Neuron (in vitro differentiated cells): ENCODE measurements at regions not wholly inside any gene's neighbourhood (a gene's known extent, or its start where the extent isn't known, plus 50 kb on each side); places are given as distances from the start of the nearest gene placed in this dataset.
"Not testable (repeated sequence)": the region's sequence is repeated elsewhere in the genome, so short reads cannot be mapped to it uniquely, and the experiment has no call there.

Experiments
- H2AFZ ChIP-seq: one replicate; pipeline ENCODE4 v1.6.1; 2013; ENCODE audit warnings: low read depth, mild to moderate bottlenecking, inconsistent platforms, low read length, moderate library complexity
- H3K27me3 ChIP-seq: one replicate; pipeline ENCODE4 v1.6.1; 2013; ENCODE audit warnings: low read length; ENCODE audit not compliant: insufficient read depth
- H3K36me3 ChIP-seq: one replicate; pipeline ENCODE4 v1.6.1; 2013; ENCODE audit warnings: low read length; ENCODE audit not compliant: insufficient read depth
- H3K4me1 ChIP-seq: one replicate; pipeline ENCODE4 v1.6.1; 2013; ENCODE audit warnings: low read length; ENCODE audit not compliant: insufficient read depth
- H3K4me3 ChIP-seq: 2 replicates; pipeline ENCODE4 v1.5.1; 2013; ENCODE audit warnings: mild to moderate bottlenecking, low read length, moderate library complexity
- H3K9me3 ChIP-seq: one replicate; pipeline ENCODE4 v1.6.1; 2013; ENCODE audit warnings: low read length

DNA sequence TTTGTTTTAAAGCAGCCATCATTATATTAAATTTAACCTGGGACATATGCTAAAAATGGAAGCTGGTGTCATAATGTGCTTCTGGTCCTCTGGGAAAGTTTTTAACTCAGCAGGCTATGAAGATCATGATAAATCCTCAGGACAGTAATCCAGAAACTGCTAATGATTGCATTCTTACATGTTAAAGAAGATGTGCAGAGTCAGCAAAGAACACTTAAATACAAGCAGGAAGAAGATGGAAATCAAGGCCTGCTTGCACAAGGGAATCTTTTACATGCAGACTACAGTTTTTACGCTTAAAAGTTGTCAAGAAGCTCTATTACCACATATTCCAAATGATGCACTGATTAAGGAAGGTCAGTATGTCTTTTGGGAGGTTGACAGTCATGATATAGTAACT, 246.0 kb upstream of the PTPRD start:
- H3K4me3 ChIP-seq, result no peak overlapping the region
- no peaks in the 10 kb centered on the region for H3K36me3 ChIP-seq
- H3K4me1 ChIP-seq, result no peaks in the 10 kb centered on the region
- H2AFZ ChIP-seq, result no peak overlapping the region
- no peaks in the 10 kb centered on the region for H3K9me3 ChIP-seq
- no peaks in the 10 kb centered on the region for H3K27me3 ChIP-seq

DNA sequence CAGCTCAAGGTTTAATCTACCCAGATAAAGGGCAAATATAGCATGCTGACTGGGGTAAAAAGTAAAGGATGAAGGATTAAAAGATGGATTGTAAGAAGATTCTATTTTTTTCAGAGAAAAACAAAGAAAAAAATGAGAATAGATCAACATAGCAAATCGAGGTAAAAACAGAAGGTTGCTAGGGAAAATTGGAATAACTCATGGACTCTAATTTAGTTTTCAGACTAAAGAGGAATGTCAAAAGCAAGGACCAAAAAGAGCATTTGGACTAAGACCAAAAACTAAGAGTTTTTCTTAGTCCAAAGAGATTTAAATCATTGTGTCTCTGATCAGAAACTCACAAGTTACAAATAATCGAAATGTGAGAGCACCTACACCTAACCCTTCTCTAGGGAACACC, 250.7 kb upstream of the PTPRD start:
- no peaks in the 10 kb centered on the region for H3K9me3 ChIP-seq
- H3K27me3 ChIP-seq, result no peaks in the 10 kb centered on the region

DNA sequence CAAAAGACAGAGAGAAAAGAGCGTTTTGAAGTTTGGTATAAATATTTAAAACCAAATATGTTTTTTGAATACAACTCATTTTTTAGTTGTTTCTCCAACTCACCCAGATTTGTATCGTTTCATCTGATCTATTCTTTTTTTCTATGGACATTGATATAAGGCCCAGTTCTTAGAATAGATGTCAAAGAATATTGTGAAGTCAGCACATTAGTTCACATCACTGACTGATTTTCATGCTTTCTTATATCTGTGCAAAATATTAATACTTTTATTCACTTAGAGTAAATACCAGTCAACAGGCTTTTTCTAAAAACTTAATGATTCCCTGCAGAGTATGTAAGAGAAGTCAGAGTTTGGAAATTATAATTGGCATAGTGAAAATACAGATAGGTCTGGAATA, 254.4 kb upstream of the PTPRD start:
- no peak overlapping the region for H2AFZ ChIP-seq
- no peaks in the 10 kb centered on the region for H3K36me3 ChIP-seq
- no peaks in the 10 kb centered on the region for H3K9me3 ChIP-seq
- no peaks in the 10 kb centered on the region for H3K4me1 ChIP-seq
- no peak overlapping the region for H3K4me3 ChIP-seq
- no peaks in the 10 kb centered on the region for H3K27me3 ChIP-seq

More for the DNA sequence above, 250.7 kb upstream of the PTPRD start:
- Histone ChIP-seq H3K36me3 (no peaks in the 10 kb centered on the region), H2AFZ (no peak overlapping the region), H3K4me1 (no peaks in the 10 kb centered on the region), H3K4me3 (no peak overlapping the region)

DNA sequence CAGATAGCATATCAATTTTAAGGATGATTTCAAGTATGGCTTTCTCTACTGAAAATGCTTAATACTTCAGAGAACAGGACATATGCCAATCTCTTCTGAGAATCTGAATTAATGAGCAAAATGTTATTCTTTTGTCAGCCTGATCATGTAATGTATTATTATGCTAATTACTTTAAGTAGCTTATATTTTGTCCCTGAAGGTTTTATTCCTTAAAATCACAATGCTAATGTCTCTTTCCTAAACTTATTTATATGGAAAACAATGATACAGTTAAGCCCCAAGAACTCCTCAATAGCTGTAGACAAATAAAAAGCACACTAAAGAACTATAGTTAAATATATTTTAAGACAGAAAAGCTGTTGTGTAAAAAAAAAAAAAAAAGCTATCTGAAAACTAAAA, 256.9 kb upstream of the PTPRD start:
- Histone ChIP-seq H3K27me3 (no peaks in the 10 kb centered on the region), H2AFZ (no peak overlapping the region), H3K4me3 (no peak overlapping the region), H3K9me3 (no peaks in the 10 kb centered on the region), H3K36me3 (no peaks in the 10 kb centered on the region), H3K4me1 (no peaks in the 10 kb centered on the region)

- Histone ChIP-seq H3K9me3 (no peaks in the 10 kb centered on the region), H3K27me3 (no peaks in the 10 kb centered on the region), H3K4me3 (no peak overlapping the region), H3K4me1 (no peaks in the 10 kb centered on the region), H2AFZ (no peak overlapping the region), H3K36me3 (no peaks in the 10 kb centered on the region)
Observed at GRCh38 chr9:10873999-10874398, 261.2 kb upstream of the PTPRD start.

- no peak overlapping the region for H3K4me3 ChIP-seq
- H3K27me3 ChIP-seq, result no peaks in the 10 kb centered on the region
- H2AFZ ChIP-seq, result no peak overlapping the region
- H3K9me3 ChIP-seq, result no peaks in the 10 kb centered on the region
- H3K4me1 ChIP-seq, result no peaks in the 10 kb centered on the region
- no peaks in the 10 kb centered on the region for H3K36me3 ChIP-seq
Observed at GRCh38 chr9:10875752-10876151, 262.9 kb upstream of the PTPRD start.

GRCh38 chr9:10876333-10876732, 263.5 kb upstream of the PTPRD start:
- Histone ChIP-seq H3K9me3 (no peaks in the 10 kb centered on the region), H2AFZ (no peak overlapping the region), H3K4me3 (no peak overlapping the region), H3K27me3 (no peaks in the 10 kb centered on the region), H3K4me1 (no peaks in the 10 kb centered on the region), H3K36me3 (no peaks in the 10 kb centered on the region)

DNA sequence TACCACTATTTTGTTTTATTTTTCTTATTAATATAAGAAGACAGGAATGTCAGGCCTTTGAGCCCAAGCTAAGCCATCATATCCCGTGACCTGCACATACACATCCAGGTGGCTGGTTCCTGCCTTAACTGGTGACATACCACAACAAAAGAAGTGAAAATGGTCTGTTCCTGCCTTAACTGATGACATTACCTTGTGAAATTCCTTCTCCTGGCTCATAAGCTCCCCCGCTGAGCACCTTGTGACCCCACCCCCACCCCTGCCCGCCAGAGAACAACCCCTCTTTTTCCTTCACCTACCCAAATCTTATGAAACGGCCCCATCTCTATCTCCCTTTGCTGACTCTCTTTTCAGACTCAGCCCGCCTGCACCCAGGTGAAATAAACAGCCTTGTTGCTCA, 277.5 kb upstream of the PTPRD start:
- not testable (repeated sequence) for H2AFZ ChIP-seq

DNA sequence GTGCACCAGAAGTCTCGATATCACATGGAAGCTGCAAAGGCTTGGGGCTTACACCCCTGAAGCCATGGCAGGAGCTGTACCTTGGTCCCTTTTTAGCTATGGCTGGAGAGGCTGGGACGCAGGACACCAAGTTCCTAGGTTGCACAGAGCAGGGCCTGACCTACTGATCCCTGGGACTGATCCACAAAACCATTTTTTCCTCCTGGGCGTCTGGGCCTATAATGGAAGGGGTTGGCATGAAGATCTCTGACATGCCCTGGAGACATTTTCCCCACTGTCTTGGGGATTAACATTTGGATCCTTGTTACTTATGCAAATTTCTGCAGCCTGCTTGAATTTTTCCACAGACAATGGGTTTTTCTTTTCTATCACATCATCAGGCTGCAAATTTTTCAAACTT, 286.7 kb upstream of the PTPRD start:
- Histone ChIP-seq H3K4me1 (no peaks in the 10 kb centered on the region), H3K36me3 (no peaks in the 10 kb centered on the region), H3K9me3 (no peaks in the 10 kb centered on the region), H2AFZ (no peak overlapping the region), H3K27me3 (no peaks in the 10 kb centered on the region), H3K4me3 (no peak overlapping the region)

More for the DNA sequence above, 277.5 kb upstream of the PTPRD start:
- not testable (repeated sequence) for H3K4me3 ChIP-seq, H3K27me3 ChIP-seq, H3K36me3 ChIP-seq, H3K4me1 ChIP-seq, H3K9me3 ChIP-seq

DNA sequence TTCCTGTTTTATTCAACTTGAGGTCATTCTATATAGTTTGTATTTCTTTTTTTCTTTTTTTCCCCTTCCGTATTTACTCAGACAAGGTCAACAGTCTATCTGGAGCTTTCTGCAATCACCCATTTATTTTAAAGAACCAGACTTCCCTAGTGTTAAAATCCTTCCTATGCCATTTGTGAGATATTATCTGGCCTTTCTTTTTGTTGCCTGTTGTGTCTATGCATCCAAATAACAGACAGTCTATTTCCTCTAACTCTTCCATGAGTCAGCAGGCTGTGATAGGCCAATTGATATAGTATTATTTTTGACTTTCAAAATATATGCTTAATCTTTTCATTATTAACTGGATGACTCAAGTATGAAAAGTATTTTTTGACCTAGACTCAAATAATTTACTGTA, 291.2 kb upstream of the PTPRD start:
- no peaks in the 10 kb centered on the region for H3K4me1 ChIP-seq
- H2AFZ ChIP-seq, result no peak overlapping the region
- no peaks in the 10 kb centered on the region for H3K9me3 ChIP-seq
- no peaks in the 10 kb centered on the region for H3K27me3 ChIP-seq
- H3K4me3 ChIP-seq, result no peak overlapping the region
- H3K36me3 ChIP-seq, result no peaks in the 10 kb centered on the region

DNA sequence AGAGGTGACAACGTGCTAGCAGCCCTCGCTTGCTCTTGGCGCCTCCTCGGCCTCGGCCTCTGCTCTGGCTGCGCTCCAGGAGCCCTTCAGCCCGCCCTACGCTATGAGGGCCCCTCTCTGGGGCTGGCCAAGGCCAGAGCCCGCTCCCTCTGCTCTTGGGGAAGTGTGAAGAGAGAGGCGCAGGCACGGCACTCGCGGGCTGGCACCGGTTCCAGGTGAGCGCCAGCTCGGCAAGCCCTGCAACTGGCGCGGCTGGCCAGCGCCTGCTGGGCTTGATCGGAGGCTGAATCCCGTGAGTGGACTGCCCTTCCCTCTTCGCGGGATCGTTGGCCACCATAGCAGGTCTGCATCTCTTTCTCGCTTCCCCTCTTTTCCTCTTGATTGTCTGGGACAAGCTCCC, 298.0 kb upstream of the PTPRD start:
- no peaks in the 10 kb centered on the region for H3K9me3 ChIP-seq
- no peaks in the 10 kb centered on the region for H3K36me3 ChIP-seq
- H3K27me3 ChIP-seq, result no peaks in the 10 kb centered on the region
- no peak overlapping the region for H2AFZ ChIP-seq
- H3K4me3 ChIP-seq, result no peak overlapping the region
- H3K4me1 ChIP-seq, result no peaks in the 10 kb centered on the region

DNA sequence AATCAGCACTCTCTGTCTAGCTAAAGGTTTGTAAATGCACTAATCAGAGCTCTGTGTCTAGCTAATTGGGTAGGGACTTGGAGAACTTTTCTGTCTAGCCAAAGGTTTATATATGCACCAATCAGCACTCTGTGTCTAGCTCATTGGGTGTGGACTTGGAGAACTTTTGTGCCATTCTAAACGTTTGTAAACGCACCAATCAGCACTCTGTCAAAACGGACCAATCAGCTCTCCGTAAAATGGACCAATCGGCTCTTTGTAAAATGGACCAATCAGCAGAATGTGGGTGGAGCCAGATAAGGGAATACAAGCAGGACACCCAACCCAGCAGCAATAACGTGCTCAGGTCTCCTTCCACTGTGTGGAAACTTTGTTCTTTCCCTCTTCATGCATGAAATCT, 298.6 kb upstream of the PTPRD start:
- no peaks in the 10 kb centered on the region for H3K27me3 ChIP-seq
- no peaks in the 10 kb centered on the region for H3K36me3 ChIP-seq
- H3K9me3 ChIP-seq, result no peaks in the 10 kb centered on the region
- no peak overlapping the region for H2AFZ ChIP-seq
- no peaks in the 10 kb centered on the region for H3K4me1 ChIP-seq
- H3K4me3 ChIP-seq, result no peak overlapping the region

- H3K27me3 ChIP-seq, result no peaks in the 10 kb centered on the region
- H3K4me1 ChIP-seq, result no peaks in the 10 kb centered on the region
- H3K36me3 ChIP-seq, result no peaks in the 10 kb centered on the region
- no peak overlapping the region for H3K4me3 ChIP-seq
- H3K9me3 ChIP-seq, result no peaks in the 10 kb centered on the region
- no peak overlapping the region for H2AFZ ChIP-seq
Observed at GRCh38 chr9:10917001-10917400, 304.2 kb upstream of the PTPRD start.

GRCh38 chr9:10921671-10922070, 308.9 kb upstream of the PTPRD start:
- no peak overlapping the region for H3K4me3 ChIP-seq
- no peaks in the 10 kb centered on the region for H3K36me3 ChIP-seq
- no peaks in the 10 kb centered on the region for H3K9me3 ChIP-seq
- no peaks in the 10 kb centered on the region for H3K4me1 ChIP-seq
- H2AFZ ChIP-seq, result no peak overlapping the region
- no peaks in the 10 kb centered on the region for H3K27me3 ChIP-seq
